Endothelial cell of umbilical vein (primary cell): ENCODE measurements at regions not wholly inside any gene's neighbourhood (a gene's known extent, or its start where the extent isn't known, plus 50 kb on each side); places are given as distances from the start of the nearest gene placed in this dataset.

Experiments used
- BruUV-seq: library from RNA; stranded (reverse); fragments of 400-500 nt; replicated peaks from 2 replicates; lab custom pipeline; 2021; lab: Mats Ljungman, UMichigan
- CTCF ChIA-PET: fragments of 300-600, 350-600 bp; sonication (Branson Sonifier 250); formaldehyde crosslinking; loops from one replicate; lab custom pipeline; 2021; ENCODE audit warnings: antibody characterized with exemption, inconsistent platforms; lab: Charles Lee
- POLR2A ChIA-PET: fragments of 300-600, 350-600 bp; sonication (Branson Sonifier 250); formaldehyde crosslinking; loops from one replicate; lab custom pipeline; 2021; ENCODE audit warnings: antibody characterized with exemption, inconsistent platforms; lab: Charles Lee
- DNase-seq: peaks from one replicate; pipeline ENCODE4 v3.0.0-alpha.2; 2011; ENCODE audit warnings: low read depth, low spot score
- FAIRE-seq: peaks from 2 replicates; lab custom pipeline; 2011; peaks lifted over from hg19 to GRCh38; lab: Jason Lieb, UNC
- H2AFZ ChIP-seq: 2 replicates; pipeline ENCODE4 v1.6.0; 2012; ENCODE audit warnings: low read depth, low read length, control low read depth, inconsistent platforms
- H3K27ac ChIP-seq: 2 replicates; pipeline ENCODE4 v1.5.1; 2011; ENCODE audit warnings: low read depth, mild to moderate bottlenecking, control low read depth, low read length, moderate library complexity; ENCODE audit not compliant: insufficient read depth
- H3K27me3 ChIP-seq, 2 experiments: 2 replicates each; pipeline versions ENCODE4 v1.6.0 to v1.6.1; 2011; ENCODE audit warnings: low read length in 2 of 2, mixed read lengths in 1 of 2; ENCODE audit not compliant: control insufficient read depth in 2 of 2, insufficient read depth in 2 of 2
- H3K36me3 ChIP-seq, 2 experiments: 2 replicates in 1 of 2; 3 replicates in 1 of 2; pipeline ENCODE4 v1.5.1; 2011; ENCODE audit warnings: low read length in 2 of 2, mild to moderate bottlenecking in 1 of 2, moderate library complexity in 1 of 2; ENCODE audit not compliant: control insufficient read depth in 2 of 2, insufficient read depth in 2 of 2; ENCODE audit errors: extremely low read depth in 1 of 2
- H3K4me1 ChIP-seq: 3 replicates; pipeline ENCODE4 v1.5.1; 2011; ENCODE audit warnings: mild to moderate bottlenecking, low read length; ENCODE audit not compliant: control insufficient read depth, insufficient read depth; ENCODE audit errors: extremely low read depth
- H3K4me2 ChIP-seq: 2 replicates; pipeline ENCODE4 v1.6.1; 2011; ENCODE audit warnings: low read length, control low read depth, mixed read lengths; ENCODE audit not compliant: insufficient read depth
- H3K4me3 ChIP-seq, 3 experiments: fragments of 200-600 bp in 1 of 3; sonication (generic), shearing (Covaris generic) in 1 of 3; replicated peaks in 1 of 3; 2 replicates each; pipeline ENCODE4 v1.5.1; 2011 to 2016; ENCODE audit warnings: control low read depth in 3 of 3, low read length in 3 of 3, mild to moderate bottlenecking in 2 of 3, inconsistent platforms in 1 of 3, low read depth in 1 of 3, moderate library complexity in 1 of 3; ENCODE audit not compliant: insufficient read depth in 1 of 3
- H3K79me2 ChIP-seq: 2 replicates; pipeline ENCODE4 v1.6.0; 2012; ENCODE audit warnings: low read length, inconsistent platforms; ENCODE audit not compliant: control insufficient read depth, insufficient read depth
- H3K9ac ChIP-seq: replicated peaks from 2 replicates; pipeline ENCODE3; 2011; ENCODE audit warnings: low read length, control low read depth; ENCODE audit not compliant: insufficient read depth; ENCODE audit errors: extremely low read depth
- H3K9me1 ChIP-seq: replicated peaks from 3 replicates; pipeline ENCODE4 v1.6.0; 2011; ENCODE audit warnings: mild to moderate bottlenecking, low read length; ENCODE audit not compliant: control insufficient read depth, insufficient read depth; ENCODE audit errors: extremely low read depth
- H3K9me3 ChIP-seq: replicated peaks from 2 replicates; pipeline ENCODE4 v1.5.1; 2012; ENCODE audit warnings: low read length, inconsistent platforms; ENCODE audit not compliant: control insufficient read depth, insufficient read depth
- H4K20me1 ChIP-seq: replicated peaks from 2 replicates; pipeline ENCODE3; 2011; ENCODE audit warnings: mild to moderate bottlenecking, low read length; ENCODE audit not compliant: control insufficient read depth, insufficient read depth; ENCODE audit errors: extremely low read depth
- CTCF ChIP-seq, 2 donors: IDR thresholded peaks; 1 replicate in 1 of 2; 2 replicates in 1 of 2; pipeline ENCODE4 v1.5.1; 2011; ENCODE audit warnings: low read length in 2 of 2, mild to moderate bottlenecking in 2 of 2, moderate library complexity in 2 of 2, control low read depth in 1 of 2, inconsistent platforms in 1 of 2, low read depth in 1 of 2; ENCODE audit not compliant: insufficient read depth in 1 of 2; ENCODE audit errors: extremely low read depth in 1 of 2
- EZH2 ChIP-seq: IDR thresholded peaks from 2 replicates; pipeline ENCODE4 v1.6.1; 2012; ENCODE audit warnings: borderline replicate concordance, low read depth, mild to moderate bottlenecking, moderate library complexity, low read length, inconsistent platforms; ENCODE audit not compliant: severe bottlenecking
- FOS ChIP-seq: IDR thresholded peaks from 2 replicates; pipeline ENCODE4 v1.6.1; 2011; ENCODE audit warnings: mild to moderate bottlenecking, low read length, moderate library complexity, borderline replicate concordance; ENCODE audit not compliant: insufficient read depth
- GATA2 ChIP-seq: IDR thresholded peaks from 2 replicates; pipeline ENCODE4 v1.7.0; 2011; ENCODE audit warnings: low read depth, mild to moderate bottlenecking, moderate library complexity, mixed read lengths, low read length; ENCODE audit not compliant: insufficient read length, insufficient read depth
- JUN ChIP-seq: IDR thresholded peaks from 2 replicates; pipeline ENCODE4 v1.6.1; 2011; ENCODE audit warnings: borderline replicate concordance, low read depth; ENCODE audit not compliant: insufficient read length, insufficient read depth
- MAX ChIP-seq: IDR thresholded peaks from 2 replicates; pipeline ENCODE4 v1.6.1; 2011; ENCODE audit not compliant: insufficient read depth, insufficient read length
- MYC ChIP-seq: IDR thresholded peaks from one replicate; pipeline ENCODE4 v1.6.1; 2011; ENCODE audit warnings: mild to moderate bottlenecking, low read depth, low read length
- POLR2A ChIP-seq: IDR thresholded peaks from 2 replicates; pipeline ENCODE4 v1.6.1; 2012; ENCODE audit warnings: low read depth, mild to moderate bottlenecking, control low read depth, low read length
- POLR2AphosphoS5 ChIP-seq: IDR thresholded peaks from 2 replicates; pipeline ENCODE4 v1.6.1; 2012; ENCODE audit warnings: low read depth, mild to moderate bottlenecking, control low read depth, low read length, moderate library complexity; ENCODE audit not compliant: insufficient read depth
- dilution Hi-C: fragments of 300-500 bp; cut with MboI; formaldehyde crosslinking; loops from one replicate; pipeline ENCODE4 v1.15.0; 2019; ENCODE audit warnings: low sequenced_read_pairs; ENCODE audit not compliant: extremely low pct_ligation_motif_present
- intact Hi-C: fragments of 100-400 bp; cut with micrococcal nuclease; formaldehyde crosslinking; loops from one replicate; pipeline ENCODE4 v1.10.0; 2022

GRCh38 chr12:14264316-14264715 lies 101.2 kb upstream of the ATF7IP start:
- ChIA-PET POLR2A (interaction anchor here (0.5 to 1.2 kb wide), 2 partner anchors 100 to 101 kb away, joined by 3 to 6 read pairs; partner anchors contain the start of gene ATF7IP), CTCF (no interaction called here)
- intact Hi-C loops (no loop called here), dilution Hi-C loops (no loop called here)
- DNase-seq (no peak), FAIRE-seq (no peak)
- no peak overlapping the region for H3K9ac ChIP-seq
- no peaks in the 10 kb centered on the region for H3K36me3 ChIP-seq
- H3K4me3 ChIP-seq = no peak overlapping the region
- no peak for TF ChIP-seq EZH2
- no peak for TF ChIP-seq GATA2
- no peak for TF ChIP-seq MAX
- no peak for TF ChIP-seq JUN
- TF ChIP-seq POLR2A = no peak
- TF ChIP-seq FOS = no peak
- TF ChIP-seq CTCF (IDR thresholded peaks at IDR 0.05; ENCODE audit: extremely low read depth in 1 of 2, insufficient read depth in 1 of 2, low read depth in 1 of 2, low read length in 2 of 2) = no peak
- TF ChIP-seq POLR2AphosphoS5 = no peak
- no peak for TF ChIP-seq MYC
- no peaks in the 10 kb centered on the region for H4K20me1 ChIP-seq
- H3K27ac ChIP-seq = no peak overlapping the region
- H2AFZ ChIP-seq = no peak overlapping the region
- peaks cover 17% of the 10 kb centered on the region for H3K4me1 ChIP-seq
- no peaks in the 10 kb centered on the region for H3K9me1 ChIP-seq
- no peak overlapping the region for H3K4me2 ChIP-seq
- BruUV-seq = no TSS peak
- H3K79me2 ChIP-seq = no peaks in the 10 kb centered on the region
- H3K9me3 ChIP-seq = no peaks in the 10 kb centered on the region
- peaks cover 0 to 3% of the 10 kb centered on the region in 2 experiments for H3K27me3 ChIP-seq
